ENCODE measurements at regions not wholly inside any gene's neighbourhood (a gene's known extent, or its start where the extent isn't known, plus 50 kb on each side); places are given as distances from the start of the nearest gene placed in this dataset.

GRCh38 chr6:113596387-113597230, 260.5 kb upstream of the MARCKS start:
- no peak overlapping the region for H3K4me3 ChIP-seq (ENCODE audit: low read depth, low read length)
- TF ChIP-seq CTCF (IDR thresholded peaks at IDR 0.05; ENCODE audit: control insufficient read depth, extremely low read depth, insufficient read depth) = no peak
- no peak for DNase-seq (ENCODE audit: low read depth)

- no peak for TF ChIP-seq CTCF (IDR thresholded peaks at IDR 0.05; ENCODE audit: control insufficient read depth, extremely low read depth, insufficient read depth)
- DNase-seq (ENCODE audit: low read depth) = no peak
- H3K4me3 ChIP-seq (ENCODE audit: low read depth, low read length) = no peak overlapping the region
These were observed 259.9 kb upstream of the MARCKS start for GRCh38 chr6:113597231-113597583.

- no peak for DNase-seq (ENCODE audit: low read depth)
- no peak overlapping the region for H3K4me3 ChIP-seq (ENCODE audit: low read depth, low read length)
- TF ChIP-seq CTCF (IDR thresholded peaks at IDR 0.05; ENCODE audit: control insufficient read depth, extremely low read depth, insufficient read depth) = no peak
These were observed 258.4 kb upstream of the MARCKS start for GRCh38 chr6:113598786-113599185.

GRCh38 chr6:113599444-113599843, 257.7 kb upstream of the MARCKS start:
- no peak for DNase-seq (ENCODE audit: low read depth)
- H3K4me3 ChIP-seq (ENCODE audit: low read depth, low read length) = no peak overlapping the region
- no peak for TF ChIP-seq CTCF (IDR thresholded peaks at IDR 0.05; ENCODE audit: control insufficient read depth, extremely low read depth, insufficient read depth)

GRCh38 chr6:113600551-113601339, 256.4 kb upstream of the MARCKS start:
- H3K4me3 ChIP-seq (ENCODE audit: low read depth, low read length) = no peak overlapping the region
- no peak for TF ChIP-seq CTCF (IDR thresholded peaks at IDR 0.05; ENCODE audit: control insufficient read depth, extremely low read depth, insufficient read depth)
- DNase-seq (ENCODE audit: low read depth) = no peak

- H3K4me3 ChIP-seq (ENCODE audit: low read depth, low read length) = no peak overlapping the region
- no peak for TF ChIP-seq CTCF (IDR thresholded peaks at IDR 0.05; ENCODE audit: control insufficient read depth, extremely low read depth, insufficient read depth)
- DNase-seq (ENCODE audit: low read depth) = no peak
These were observed 249.2 kb upstream of the MARCKS start for GRCh38 chr6:113607821-113608545.
